Psoas muscle (tissue), 7 donors: ENCODE measurements at regions not wholly inside any gene's neighbourhood (a gene's known extent, or its start where the extent isn't known, plus 50 kb on each side); places are given as distances from the start of the nearest gene placed in this dataset.
A peak's percentile ranks its signal among the peaks of the same experiment; 100 is the strongest.

Experiments used
- ATAC-seq, 4 donors: fragments of 200-7000 bp; cut with Tn5 transposase; one replicate each; pipeline ENCODE4 v1.9.1; 2020; ENCODE audit warnings: moderate library complexity in 3 of 4, mild to moderate bottlenecking in 2 of 4
- DNase-seq, 2 donors: peaks; one replicate each; pipeline ENCODE4 v3.0.0-alpha.2; 2020
- H3K27ac ChIP-seq: fragments of 200-600 bp; one replicate; pipeline ENCODE4 v1.8.0; 2022
- H3K27me3 ChIP-seq, 3 donors: fragments of 200-600 bp in 1 of 3; one replicate each; pipeline versions ENCODE4 v1.6.1 to v1.8.0; 2013 to 2022; ENCODE audit warnings: low read length in 2 of 3, mild to moderate bottlenecking in 2 of 3, moderate library complexity in 1 of 3; ENCODE audit not compliant: insufficient read depth in 3 of 3
- H3K36me3 ChIP-seq, 2 donors: fragments of 200-600 bp in 1 of 2; one replicate each; pipeline versions ENCODE4 v1.6.1 to v1.8.0; 2013 to 2022; ENCODE audit warnings: low read depth in 1 of 2, mild to moderate bottlenecking in 1 of 2, moderate library complexity in 1 of 2; ENCODE audit not compliant: insufficient read depth in 1 of 2
- H3K4me1 ChIP-seq: fragments of 200-600 bp; one replicate; pipeline ENCODE4 v1.8.0; 2022
- H3K4me3 ChIP-seq: fragments of 200-600 bp; one replicate; pipeline ENCODE4 v1.8.0; 2022; ENCODE audit warnings: mild to moderate bottlenecking
- H3K9me3 ChIP-seq: fragments of 200-600 bp; one replicate; pipeline ENCODE4 v1.8.0; 2022
- WGBS, 3 donors: extraction: QIAGEN DNeasy Blood & Tissue Kit; methylation state at CpG; one replicate each; pipeline versions ENCODE4 v1.1.6 to v1.1.7; 2013; 5-methylcytosine and 5-hydroxymethylcytosine counted together
- intact Hi-C, 2 donors: fragments of 100-400 bp; cut with DNase I; formaldehyde crosslinking; loops; one replicate each; pipeline versions ENCODE4 v1.11.0 to v1.14.2; 2022
- TF ChIP-seq, protein P1 (sequence below): fragments of 200-600 bp; IDR thresholded peaks from one replicate; pipeline ENCODE4 v1.8.0; 2022; ENCODE audit warnings: antibody characterized with exemption
- donor health status: healthy with polysubstance abuse.
- donor health status: DM: no; HTN: no; CAD: no; lungs with moderate emphysema.
- donor health status: Bipolar disorder and iron deficiency.
- donor health status: healthy.
- donor health status: DM: yes; HTN: yes; CAD: no.
- donor health status: DM: no; HTN: no; CAD: no.
- donor health status: DM: yes; HTN: yes; CAD: no.

DNA sequence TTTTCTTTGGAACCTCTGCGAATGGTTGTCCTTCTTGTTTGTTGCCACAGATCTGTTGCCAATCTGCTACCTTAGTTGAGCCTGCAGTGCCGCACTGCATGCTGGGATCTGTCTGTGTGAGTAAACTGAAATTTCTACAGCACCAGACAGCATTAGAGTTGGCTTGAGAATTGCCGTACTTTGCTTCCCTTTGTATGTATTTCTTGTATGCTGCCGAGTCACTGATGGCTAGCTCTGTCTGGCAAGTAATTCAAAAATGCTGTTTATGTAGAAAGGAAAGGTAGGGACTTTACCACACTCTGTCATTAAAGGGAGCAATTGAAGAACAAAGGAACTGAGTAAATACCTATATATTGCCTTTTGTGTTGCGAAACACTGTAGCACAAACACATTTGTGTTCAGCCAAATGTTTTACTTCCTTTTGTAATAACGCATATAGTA is 857.4 kb downstream of the USP25 start:
- intact Hi-C loops = loop anchor here in 1 of 2 donors (5.0 kb wide), 1 partner anchor 55 kb away; no protein-coding TSS in a partner anchor

DNA sequence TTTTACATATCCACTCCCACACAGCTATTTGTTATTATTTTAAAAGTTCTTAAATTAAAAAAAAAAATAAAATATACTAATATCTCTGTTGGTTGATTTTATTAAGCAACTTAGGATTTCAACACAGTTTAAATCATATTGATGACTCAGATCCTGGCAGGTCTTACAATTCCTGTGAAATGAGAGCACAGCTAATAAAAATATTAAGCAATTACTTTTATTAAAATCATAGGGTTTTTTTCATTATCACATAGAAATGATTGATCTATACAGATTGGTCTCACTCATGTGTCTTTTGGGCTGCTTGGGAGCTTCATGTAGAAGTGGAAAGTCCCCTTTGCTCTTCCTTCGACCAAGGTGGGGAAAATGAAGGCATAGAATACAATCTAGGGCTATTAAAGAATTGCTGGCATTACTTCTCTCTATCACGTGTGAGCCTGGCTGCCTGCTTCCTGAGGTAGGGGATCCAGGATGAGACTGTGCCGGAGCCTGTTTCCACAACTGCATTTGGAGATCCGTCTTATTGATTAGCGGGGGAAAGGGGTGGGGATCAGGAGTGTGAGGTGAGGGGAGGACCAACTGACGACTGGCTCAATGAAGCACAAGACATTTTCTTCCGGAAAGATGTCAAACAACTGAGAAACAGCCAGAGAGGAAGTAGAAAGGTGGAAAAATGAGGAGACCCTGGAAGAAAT is 858.0 kb downstream of the USP25 start:
- DNase-seq = no peak
- intact Hi-C loops = loop anchor here in 1 of 2 donors (5.0 kb wide), 1 partner anchor 56 kb away; no protein-coding TSS in a partner anchor
- 22 to 30% (median 25%) methylated on average over 7 of the region's 7 CpGs for WGBS, 3 donors

More for the DNA sequence above, 857.4 kb downstream of the USP25 start:
- Histone ChIP-seq H3K27me3 (no peaks in the 10 kb centered on the region), H3K36me3 (no peaks in the 10 kb centered on the region), H3K9me3 (no peaks in the 10 kb centered on the region), H3K4me3 (peak overlapping the region; percentile 64), H3K27ac (peak overlapping the region; percentile 87), H3K4me1 (peaks cover 19% of the 10 kb centered on the region)
- 28 to 29% (median 29%) methylated on average over 6 of the region's 6 CpGs for WGBS, 3 donors
- TF ChIP-seq, protein P1, sequence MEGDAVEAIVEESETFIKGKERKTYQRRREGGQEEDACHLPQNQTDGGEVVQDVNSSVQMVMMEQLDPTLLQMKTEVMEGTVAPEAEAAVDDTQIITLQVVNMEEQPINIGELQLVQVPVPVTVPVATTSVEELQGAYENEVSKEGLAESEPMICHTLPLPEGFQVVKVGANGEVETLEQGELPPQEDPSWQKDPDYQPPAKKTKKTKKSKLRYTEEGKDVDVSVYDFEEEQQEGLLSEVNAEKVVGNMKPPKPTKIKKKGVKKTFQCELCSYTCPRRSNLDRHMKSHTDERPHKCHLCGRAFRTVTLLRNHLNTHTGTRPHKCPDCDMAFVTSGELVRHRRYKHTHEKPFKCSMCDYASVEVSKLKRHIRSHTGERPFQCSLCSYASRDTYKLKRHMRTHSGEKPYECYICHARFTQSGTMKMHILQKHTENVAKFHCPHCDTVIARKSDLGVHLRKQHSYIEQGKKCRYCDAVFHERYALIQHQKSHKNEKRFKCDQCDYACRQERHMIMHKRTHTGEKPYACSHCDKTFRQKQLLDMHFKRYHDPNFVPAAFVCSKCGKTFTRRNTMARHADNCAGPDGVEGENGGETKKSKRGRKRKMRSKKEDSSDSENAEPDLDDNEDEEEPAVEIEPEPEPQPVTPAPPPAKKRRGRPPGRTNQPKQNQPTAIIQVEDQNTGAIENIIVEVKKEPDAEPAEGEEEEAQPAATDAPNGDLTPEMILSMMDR = no peak
- peak; percentile 81 to 90 (median 85) for ATAC-seq
- DNase-seq = peak; percentile 65 to 76

DNA sequence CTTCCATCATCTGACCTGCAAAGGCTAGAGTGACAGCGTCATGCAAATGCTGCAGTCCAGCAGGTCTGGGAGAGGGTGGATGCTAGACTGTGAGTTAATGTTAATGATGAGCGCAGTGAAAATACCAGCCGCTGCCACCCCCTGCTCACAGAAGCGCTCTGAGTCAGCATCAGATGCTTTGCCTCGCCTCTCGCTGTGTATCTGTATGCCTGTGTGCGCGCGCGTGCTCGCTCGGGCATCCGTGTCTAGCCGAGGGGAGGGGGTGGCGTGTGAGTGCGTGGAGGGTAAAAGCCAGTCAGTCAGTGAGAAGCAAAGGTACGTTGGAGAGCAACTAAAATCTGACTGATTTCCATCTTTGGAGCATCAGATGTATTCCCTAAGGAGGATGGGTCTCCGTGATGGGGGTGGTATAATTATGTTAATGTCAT is 858.7 kb downstream of the USP25 start:
- Histone ChIP-seq H3K36me3 (no peaks in the 10 kb centered on the region), H3K27me3 (no peaks in the 10 kb centered on the region), H3K27ac (peak overlapping the region; percentile 87), H3K9me3 (no peaks in the 10 kb centered on the region), H3K4me3 (peak overlapping the region; percentile 64), H3K4me1 (peaks cover 19% of the 10 kb centered on the region)
- ATAC-seq = peak; percentile 61 to 70 (median 66)
- intact Hi-C loops = loop anchor here in 1 of 2 donors (5.0 kb wide), 1 partner anchor 56 kb away; no protein-coding TSS in a partner anchor
- TF ChIP-seq, protein P1 = no peak
- WGBS, 3 donors = 38 to 48% (median 40%) methylated on average over 18 of the region's 18 CpGs
- DNase-seq = peak; percentile 63 to 65

More for the DNA sequence above, 858.0 kb downstream of the USP25 start:
- H3K27me3 ChIP-seq = no peaks in the 10 kb centered on the region
- H3K27ac ChIP-seq = peak overlapping the region; percentile 87
- H3K36me3 ChIP-seq = no peaks in the 10 kb centered on the region
- ATAC-seq = peak; percentile 54 to 79 (median 65)
- H3K4me1 ChIP-seq = peaks cover 19% of the 10 kb centered on the region
- TF ChIP-seq, protein P1 = no peak
- peak overlapping the region; percentile 64 for H3K4me3 ChIP-seq
- H3K9me3 ChIP-seq = no peaks in the 10 kb centered on the region

DNA sequence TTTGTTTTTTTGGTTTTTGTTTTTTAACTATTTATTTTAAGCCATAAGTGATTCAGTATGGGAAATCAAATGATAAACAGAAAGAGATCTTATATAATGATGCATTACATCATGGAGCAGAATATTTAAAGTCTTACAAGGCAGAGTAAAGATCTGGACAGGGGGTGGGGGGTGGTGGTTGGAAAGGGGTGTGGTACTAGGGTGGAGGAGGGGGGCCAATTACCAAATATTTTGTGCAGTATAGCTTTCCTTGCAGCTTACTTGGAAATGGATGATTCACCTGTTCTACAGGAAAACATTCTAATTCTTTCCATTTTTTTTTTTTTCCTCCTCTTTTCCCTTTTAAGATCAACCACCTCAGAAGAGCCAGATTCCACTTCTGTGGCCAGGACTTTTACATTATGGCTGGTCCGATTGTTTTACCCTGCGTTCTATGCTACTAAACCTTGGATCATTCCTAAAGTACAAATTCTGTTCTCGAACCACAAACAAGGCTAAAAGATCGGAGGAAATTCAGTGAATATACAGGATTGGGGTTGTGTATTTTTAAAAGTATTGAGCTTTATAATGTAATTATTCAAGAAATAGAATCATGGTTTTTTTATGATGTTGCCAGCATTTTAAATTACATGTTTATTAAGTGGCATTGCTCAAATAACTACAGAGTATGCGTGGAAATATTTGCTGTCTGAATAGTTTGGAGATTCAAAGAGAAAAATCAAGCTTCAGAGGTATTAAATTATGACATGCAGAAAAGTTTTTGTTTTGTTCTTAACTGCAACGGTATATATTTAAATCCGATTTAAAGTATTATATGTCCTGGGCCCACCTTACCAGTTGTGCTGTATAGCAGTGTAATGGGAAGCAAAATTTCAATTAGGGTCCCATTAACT is 859.5 kb downstream of the USP25 start:
- Histone ChIP-seq H3K4me3 (peak overlapping the region; percentile 64), H3K4me1 (peaks cover 19% of the 10 kb centered on the region), H3K27ac (peak overlapping the region; percentile 87), H3K36me3 (no peaks in the 10 kb centered on the region), H3K9me3 (no peaks in the 10 kb centered on the region), H3K27me3 (no peaks in the 10 kb centered on the region)
- ATAC-seq (no peak), DNase-seq (no peak)
- intact Hi-C loops = loop anchor here in 1 of 2 donors (5.0 kb wide), 1 partner anchor 57 kb away; no protein-coding TSS in a partner anchor
- TF ChIP-seq, protein P1 = no peak
- 79 to 84% (median 79%) methylated on average over 7 of the region's 7 CpGs for WGBS, 3 donors
